COLO829 (cell line): ENCODE measurements at regions not wholly inside any gene's neighbourhood (a gene's known extent, or its start where the extent isn't known, plus 50 kb on each side); places are given as distances from the start of the nearest gene placed in this dataset.

Source experiments
- DNase-seq: peaks from one replicate; pipeline ENCODE4 v3.0.0; 2012; ENCODE audit warnings: low spot score

GRCh38 chr21:33155422-33155821, 74.3 kb upstream of the IFNAR2 start:
- DNase-seq, result no peak

- no peak for DNase-seq
Measured at GRCh38 chr21:33157303-33157702, 72.4 kb upstream of the IFNAR2 start.

- DNase-seq, result no peak
Measured at GRCh38 chr21:33158654-33159053, 71.1 kb upstream of the IFNAR2 start.

GRCh38 chr21:33162436-33162951, 67.2 kb upstream of the IFNAR2 start:
- no peak for DNase-seq

GRCh38 chr21:33168886-33169285, 60.9 kb upstream of the IFNAR2 start:
- no peak for DNase-seq

- no peak for DNase-seq
Measured at GRCh38 chr21:33169359-33169758, 60.4 kb upstream of the IFNAR2 start.

GRCh38 chr21:33171616-33172169, 58.0 kb upstream of the IFNAR2 start:
- no peak for DNase-seq

GRCh38 chr21:33174756-33175155, 55.0 kb upstream of the IFNAR2 start:
- no peak for DNase-seq
